NB4 (cell line): ENCODE measurements at regions not wholly inside any gene's neighbourhood (a gene's known extent, or its start where the extent isn't known, plus 50 kb on each side); places are given as distances from the start of the nearest gene placed in this dataset.

Experiments
- MAX ChIP-seq: IDR thresholded peaks from 2 replicates; pipeline ENCODE4 v1.6.1; 2011; ENCODE audit warnings: low read depth, low read length
- POLR2A ChIP-seq: IDR thresholded peaks from 2 replicates; pipeline ENCODE4 v1.6.1; 2011; ENCODE audit warnings: mild to moderate bottlenecking; ENCODE audit not compliant: insufficient read length; ENCODE audit errors: extremely low read depth
- TF ChIP-seq, protein P1 (sequence below): IDR thresholded peaks from one replicate; pipeline ENCODE4 v1.5.1; 2012; ENCODE audit warnings: low read depth, low read length

- TF ChIP-seq, protein P1, sequence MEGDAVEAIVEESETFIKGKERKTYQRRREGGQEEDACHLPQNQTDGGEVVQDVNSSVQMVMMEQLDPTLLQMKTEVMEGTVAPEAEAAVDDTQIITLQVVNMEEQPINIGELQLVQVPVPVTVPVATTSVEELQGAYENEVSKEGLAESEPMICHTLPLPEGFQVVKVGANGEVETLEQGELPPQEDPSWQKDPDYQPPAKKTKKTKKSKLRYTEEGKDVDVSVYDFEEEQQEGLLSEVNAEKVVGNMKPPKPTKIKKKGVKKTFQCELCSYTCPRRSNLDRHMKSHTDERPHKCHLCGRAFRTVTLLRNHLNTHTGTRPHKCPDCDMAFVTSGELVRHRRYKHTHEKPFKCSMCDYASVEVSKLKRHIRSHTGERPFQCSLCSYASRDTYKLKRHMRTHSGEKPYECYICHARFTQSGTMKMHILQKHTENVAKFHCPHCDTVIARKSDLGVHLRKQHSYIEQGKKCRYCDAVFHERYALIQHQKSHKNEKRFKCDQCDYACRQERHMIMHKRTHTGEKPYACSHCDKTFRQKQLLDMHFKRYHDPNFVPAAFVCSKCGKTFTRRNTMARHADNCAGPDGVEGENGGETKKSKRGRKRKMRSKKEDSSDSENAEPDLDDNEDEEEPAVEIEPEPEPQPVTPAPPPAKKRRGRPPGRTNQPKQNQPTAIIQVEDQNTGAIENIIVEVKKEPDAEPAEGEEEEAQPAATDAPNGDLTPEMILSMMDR, result no peak
- TF ChIP-seq POLR2A (no peak), MAX (no peak)
Measured at GRCh38 chr19:30881930-30882329, 467.3 kb downstream of the TSHZ3 start.
